ENCODE measurements at regions not wholly inside any gene's neighbourhood (a gene's known extent, or its start where the extent isn't known, plus 50 kb on each side); places are given as distances from the start of the nearest gene placed in this dataset.

- Histone ChIP-seq H3K4me3 (ENCODE audit: low read depth in 1 of 2, low read length in 1 of 2) (no peak overlapping the region), H3K4me1 (ENCODE audit: control insufficient read depth in 1 of 2, insufficient read depth in 1 of 2, low read depth in 1 of 2, low read length in 1 of 2) (no peaks in the 10 kb centered on the region), H3K36me3 (no peaks in the 10 kb centered on the region), H3K9me3 (no peaks in the 10 kb centered on the region), H3K27me3 (no peaks in the 10 kb centered on the region), H3K27ac (no peak overlapping the region)
- TF ChIP-seq CTCF (IDR thresholded peaks at IDR 0.05), result no peak
Observed at GRCh38 chr1:60287536-60287935, 214.0 kb upstream of the C1orf87 start.

- H3K36me3 ChIP-seq, result no peaks in the 10 kb centered on the region
Observed at GRCh38 chr1:60283690-60284089, 210.1 kb upstream of the C1orf87 start.

GRCh38 chr1:60281360-60281932 lies 207.9 kb upstream of the C1orf87 start:
- Histone ChIP-seq H3K9me3 (no peaks in the 10 kb centered on the region), H3K4me3 (ENCODE audit: low read depth in 1 of 2, low read length in 1 of 2) (no peak overlapping the region), H3K36me3 (no peaks in the 10 kb centered on the region), H3K27ac (no peak overlapping the region), H3K4me1 (ENCODE audit: control insufficient read depth in 1 of 2, insufficient read depth in 1 of 2, low read depth in 1 of 2, low read length in 1 of 2) (no peaks in the 10 kb centered on the region), H3K27me3 (no peaks in the 10 kb centered on the region)
- TF ChIP-seq CTCF (IDR thresholded peaks at IDR 0.05), result no peak

More at GRCh38 chr1:60283690-60284089, 210.1 kb upstream of the C1orf87 start:
- H3K9me3 ChIP-seq, result no peaks in the 10 kb centered on the region
- H3K27me3 ChIP-seq, result no peaks in the 10 kb centered on the region
- no peak for TF ChIP-seq CTCF (IDR thresholded peaks at IDR 0.05)
- H3K4me1 ChIP-seq (ENCODE audit: control insufficient read depth in 1 of 2, insufficient read depth in 1 of 2, low read depth in 1 of 2, low read length in 1 of 2), result no peaks in the 10 kb centered on the region
- no peak overlapping the region for H3K4me3 ChIP-seq (ENCODE audit: low read depth in 1 of 2, low read length in 1 of 2)
- H3K27ac ChIP-seq, result no peak overlapping the region

GRCh38 chr1:60280819-60281218 lies 207.2 kb upstream of the C1orf87 start:
- Histone ChIP-seq H3K9me3 (no peaks in the 10 kb centered on the region), H3K4me3 (ENCODE audit: low read depth in 1 of 2, low read length in 1 of 2) (no peak overlapping the region), H3K36me3 (no peaks in the 10 kb centered on the region), H3K4me1 (ENCODE audit: control insufficient read depth in 1 of 2, insufficient read depth in 1 of 2, low read depth in 1 of 2, low read length in 1 of 2) (no peaks in the 10 kb centered on the region), H3K27ac (no peak overlapping the region), H3K27me3 (no peaks in the 10 kb centered on the region)
- TF ChIP-seq CTCF (IDR thresholded peaks at IDR 0.05), result no peak

GRCh38 chr1:60280256-60280655 lies 206.7 kb upstream of the C1orf87 start:
- no peak for TF ChIP-seq CTCF (IDR thresholded peaks at IDR 0.05)
- no peaks in the 10 kb centered on the region for H3K36me3 ChIP-seq
- H3K9me3 ChIP-seq, result no peaks in the 10 kb centered on the region
- no peak overlapping the region for H3K27ac ChIP-seq
- no peaks in the 10 kb centered on the region for H3K27me3 ChIP-seq
- no peaks in the 10 kb centered on the region for H3K4me1 ChIP-seq (ENCODE audit: control insufficient read depth in 1 of 2, insufficient read depth in 1 of 2, low read depth in 1 of 2, low read length in 1 of 2)
- no peak overlapping the region for H3K4me3 ChIP-seq (ENCODE audit: low read depth in 1 of 2, low read length in 1 of 2)

GRCh38 chr1:60279798-60280197 lies 206.2 kb upstream of the C1orf87 start:
- H3K27ac ChIP-seq, result no peak overlapping the region
- H3K4me3 ChIP-seq (ENCODE audit: low read depth in 1 of 2, low read length in 1 of 2), result no peak overlapping the region
- H3K36me3 ChIP-seq, result no peaks in the 10 kb centered on the region
- no peaks in the 10 kb centered on the region for H3K27me3 ChIP-seq
- H3K4me1 ChIP-seq (ENCODE audit: control insufficient read depth in 1 of 2, insufficient read depth in 1 of 2, low read depth in 1 of 2, low read length in 1 of 2), result no peaks in the 10 kb centered on the region
- no peak for TF ChIP-seq CTCF (IDR thresholded peaks at IDR 0.05)
- no peaks in the 10 kb centered on the region for H3K9me3 ChIP-seq
